ENCODE measurements at regions not wholly inside any gene's neighbourhood (a gene's known extent, or its start where the extent isn't known, plus 50 kb on each side); places are given as distances from the start of the nearest gene placed in this dataset.
A peak's percentile ranks its signal among the peaks of the same experiment; 100 is the strongest.
"Not testable (repeated sequence)": the region's sequence is repeated elsewhere in the genome, so short reads cannot be mapped to it uniquely, and the experiment has no call there.

GRCh38 chrY:19535697-19536096 lies 208.8 kb downstream of the KDM5D start:
- DNase-seq: not testable (repeated sequence)

GRCh38 chrY:19521976-19522375 lies 222.6 kb downstream of the KDM5D start:
- DNase-seq: no peak

GRCh38 chrY:19503092-19503449 lies 241.5 kb downstream of the KDM5D start:
- peak; percentile 12 for DNase-seq

GRCh38 chrY:19502169-19503091 lies 242.1 kb downstream of the KDM5D start:
- peak; percentile 0 for DNase-seq

GRCh38 chrY:19498556-19498955 lies 246.0 kb downstream of the KDM5D start:
- DNase-seq: no peak

- no peak for DNase-seq
Observed at GRCh38 chrY:19487494-19487893, 257.0 kb downstream of the KDM5D start.

- no peak for DNase-seq
Observed at GRCh38 chrY:19484997-19485396, 259.5 kb downstream of the KDM5D start.

- DNase-seq: no peak
Observed at GRCh38 chrY:19479141-19479540, 265.4 kb downstream of the KDM5D start.

- no peak for DNase-seq
Observed at GRCh38 chrY:19477959-19478358, 266.6 kb downstream of the KDM5D start.

- no peak for DNase-seq
Observed at GRCh38 chrY:19465809-19466208, 278.7 kb downstream of the KDM5D start.

- no peak for DNase-seq
Observed at GRCh38 chrY:19456855-19457448, 287.6 kb downstream of the KDM5D start.

GRCh38 chrY:19433059-19433458 lies 311.5 kb downstream of the KDM5D start:
- no peak for DNase-seq

- DNase-seq: no peak
Observed at GRCh38 chrY:19427736-19428518, 316.6 kb downstream of the KDM5D start.

- not testable (repeated sequence) for DNase-seq
Observed at GRCh38 chrY:19427191-19427590, 317.3 kb downstream of the KDM5D start.

GRCh38 chrY:19410980-19411766 lies 333.4 kb downstream of the KDM5D start:
- DNase-seq: no peak

GRCh38 chrY:19406246-19406645 lies 338.3 kb downstream of the KDM5D start:
- no peak for DNase-seq

- no peak for DNase-seq
Observed at GRCh38 chrY:19405598-19405997, 338.9 kb downstream of the KDM5D start.

GRCh38 chrY:19392876-19393275 lies 351.6 kb downstream of the KDM5D start:
- DNase-seq: no peak

GRCh38 chrY:19391922-19392321 lies 352.6 kb downstream of the KDM5D start:
- no peak for DNase-seq

GRCh38 chrY:19365321-19365720 lies 379.2 kb downstream of the KDM5D start:
- DNase-seq: no peak

GRCh38 chrY:19357249-19357648 lies 387.3 kb downstream of the KDM5D start:
- no peak for DNase-seq

GRCh38 chrY:19356735-19357134 lies 387.8 kb downstream of the KDM5D start:
- DNase-seq: no peak

- no peak for DNase-seq
Observed at GRCh38 chrY:19354857-19355173, 389.7 kb downstream of the KDM5D start.
